GM10266 (cell line): ENCODE measurements at regions not wholly inside any gene's neighbourhood (a gene's known extent, or its start where the extent isn't known, plus 50 kb on each side); places are given as distances from the start of the nearest gene placed in this dataset.

Source experiments
- DNase-seq: peaks from one replicate; pipeline ENCODE4 v3.0.0; 2012; ENCODE audit errors: extremely low spot score
- TF ChIP-seq, protein P1 (sequence below): IDR thresholded peaks from 2 replicates; pipeline ENCODE4 v1.5.1; 2012; ENCODE audit warnings: mild to moderate bottlenecking, low read depth; ENCODE audit not compliant: control insufficient read depth, insufficient read depth; ENCODE audit errors: missing control alignments

DNA sequence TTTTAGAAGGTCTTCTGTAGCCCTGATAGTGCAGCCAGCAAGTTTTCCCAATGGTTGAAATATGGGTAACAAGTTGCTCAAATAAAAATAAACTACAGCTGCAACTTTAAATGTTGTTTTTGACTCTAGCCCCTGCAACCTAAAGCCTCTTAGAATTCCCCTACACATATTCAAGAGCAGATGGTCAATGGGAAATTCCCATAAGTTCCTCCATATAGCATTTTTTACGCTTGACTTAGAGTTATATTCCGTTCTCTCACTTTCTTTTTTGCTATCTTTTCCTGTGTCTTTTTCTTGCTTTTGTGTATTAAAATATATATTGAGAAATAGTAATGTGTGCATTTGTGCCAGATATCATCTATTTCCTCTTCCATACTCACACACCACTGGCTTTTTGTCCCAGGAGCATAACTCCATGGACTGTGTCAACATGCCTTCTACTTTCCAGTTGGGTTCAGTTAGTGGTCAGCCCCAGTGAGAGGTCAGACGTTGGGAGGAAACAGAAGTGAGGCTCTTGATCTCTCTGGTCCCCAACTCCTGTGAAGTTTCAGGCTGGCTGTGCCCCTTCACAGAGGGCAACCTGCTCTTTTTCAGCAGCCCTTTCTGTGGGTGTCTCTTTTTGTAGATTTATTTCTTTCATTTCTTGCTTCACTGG is 63.3 kb upstream of the TP63 start:
- TF ChIP-seq, protein P1, sequence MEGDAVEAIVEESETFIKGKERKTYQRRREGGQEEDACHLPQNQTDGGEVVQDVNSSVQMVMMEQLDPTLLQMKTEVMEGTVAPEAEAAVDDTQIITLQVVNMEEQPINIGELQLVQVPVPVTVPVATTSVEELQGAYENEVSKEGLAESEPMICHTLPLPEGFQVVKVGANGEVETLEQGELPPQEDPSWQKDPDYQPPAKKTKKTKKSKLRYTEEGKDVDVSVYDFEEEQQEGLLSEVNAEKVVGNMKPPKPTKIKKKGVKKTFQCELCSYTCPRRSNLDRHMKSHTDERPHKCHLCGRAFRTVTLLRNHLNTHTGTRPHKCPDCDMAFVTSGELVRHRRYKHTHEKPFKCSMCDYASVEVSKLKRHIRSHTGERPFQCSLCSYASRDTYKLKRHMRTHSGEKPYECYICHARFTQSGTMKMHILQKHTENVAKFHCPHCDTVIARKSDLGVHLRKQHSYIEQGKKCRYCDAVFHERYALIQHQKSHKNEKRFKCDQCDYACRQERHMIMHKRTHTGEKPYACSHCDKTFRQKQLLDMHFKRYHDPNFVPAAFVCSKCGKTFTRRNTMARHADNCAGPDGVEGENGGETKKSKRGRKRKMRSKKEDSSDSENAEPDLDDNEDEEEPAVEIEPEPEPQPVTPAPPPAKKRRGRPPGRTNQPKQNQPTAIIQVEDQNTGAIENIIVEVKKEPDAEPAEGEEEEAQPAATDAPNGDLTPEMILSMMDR: no peak
- DNase-seq: no peak

DNA sequence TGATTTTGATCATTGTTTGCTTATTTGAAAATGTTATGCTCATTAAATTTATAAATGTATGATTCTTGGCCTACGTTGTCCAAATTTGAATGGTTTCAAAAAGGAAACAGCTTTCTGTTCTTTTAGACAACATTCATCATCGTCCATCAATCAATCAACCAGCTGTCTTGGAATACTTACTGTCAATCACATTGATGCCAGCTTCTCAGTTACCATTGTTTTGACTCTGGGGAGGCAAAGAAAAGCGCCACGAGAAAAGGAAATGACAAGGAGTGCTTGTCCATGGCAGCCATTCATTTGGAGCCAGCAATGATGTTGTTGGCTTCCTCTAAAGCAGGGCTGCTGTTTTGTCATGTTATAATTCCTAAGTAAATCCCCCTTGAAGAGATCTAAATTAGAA is 62.2 kb upstream of the TP63 start:
- TF ChIP-seq, protein P1: no peak
- DNase-seq: no peak

DNA sequence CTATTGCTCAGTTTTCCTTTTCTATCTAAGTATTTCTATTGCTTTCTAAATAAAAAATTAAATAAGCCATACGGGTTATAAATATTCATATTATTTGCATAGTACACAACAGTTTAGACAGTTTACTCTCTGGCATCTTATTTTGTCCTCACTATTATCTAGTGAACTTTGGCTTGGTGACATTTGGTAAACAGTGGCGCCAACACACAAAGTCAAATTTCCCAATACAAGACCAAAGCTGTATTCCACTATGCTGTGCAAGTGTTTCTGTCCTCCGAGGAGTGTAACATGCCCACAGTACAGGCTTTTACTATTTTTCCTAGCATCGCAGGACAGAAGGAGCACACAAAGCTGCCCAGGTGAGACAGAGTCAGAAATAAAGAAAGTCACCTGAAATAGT is 61.7 kb upstream of the TP63 start:
- no peak for DNase-seq
- TF ChIP-seq, protein P1: no peak

DNA sequence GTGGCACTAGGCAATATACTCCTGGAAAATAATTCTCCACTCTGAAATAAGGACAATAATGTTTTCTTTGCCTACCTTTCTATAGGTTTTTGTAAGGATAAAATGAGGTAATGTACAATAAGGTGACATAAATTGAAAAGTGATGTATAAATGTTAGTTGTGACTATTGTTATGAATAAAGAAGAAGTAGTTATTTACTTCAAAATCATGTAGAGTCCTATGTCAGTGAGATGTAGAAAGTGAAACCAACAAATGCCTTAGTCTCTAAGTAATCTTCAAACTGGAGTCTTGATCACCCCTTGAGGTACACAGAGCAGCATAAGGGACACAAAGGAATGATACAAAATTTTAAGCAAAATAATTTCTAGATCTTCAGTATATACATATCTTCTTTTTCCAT is 60.3 kb upstream of the TP63 start:
- DNase-seq: no peak
- TF ChIP-seq, protein P1: no peak

DNA sequence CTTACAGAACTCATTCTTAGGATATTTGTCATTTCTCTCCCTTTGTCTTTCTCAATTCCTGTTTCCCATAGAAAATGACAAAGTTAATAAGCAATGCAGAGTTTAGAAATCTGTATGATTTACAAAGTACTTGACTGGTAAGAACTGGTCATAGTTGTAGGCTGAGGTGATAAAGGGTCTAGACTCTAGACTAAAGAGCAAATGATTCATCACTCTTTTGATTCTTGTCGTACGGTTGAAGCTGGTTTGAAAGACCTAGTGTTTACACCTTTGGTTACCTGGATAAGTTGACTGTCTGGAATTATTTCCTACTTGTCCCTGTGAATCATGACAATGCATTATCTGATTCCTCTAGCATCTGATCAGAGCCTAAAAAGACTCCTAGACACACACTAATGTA is 58.9 kb upstream of the TP63 start:
- DNase-seq: no peak
- TF ChIP-seq, protein P1: no peak

DNA sequence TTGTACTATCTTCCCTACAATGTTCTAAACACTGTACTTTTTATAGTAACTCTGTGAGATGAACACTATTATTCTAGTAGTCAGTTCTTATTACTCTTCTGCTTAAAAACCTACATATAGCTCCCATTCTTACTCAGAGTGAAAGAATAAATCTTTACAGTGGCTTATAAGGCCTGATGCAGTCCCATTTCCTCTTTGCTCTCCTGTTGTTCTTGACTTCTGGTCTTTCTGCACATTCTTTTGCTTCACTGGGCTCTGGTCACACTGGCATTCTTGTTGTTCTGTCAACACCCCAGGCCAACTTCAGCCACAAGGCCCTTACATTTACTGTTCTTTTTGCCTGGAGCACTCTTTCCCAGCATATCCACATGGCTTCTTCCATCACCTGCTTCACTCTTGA is 58.2 kb upstream of the TP63 start:
- TF ChIP-seq, protein P1: no peak
- peak; percentile 52 for DNase-seq

- DNase-seq: no peak
- TF ChIP-seq, protein P1: no peak
Measured at GRCh38 chr3:189576486-189576885, 54.7 kb upstream of the TP63 start.
